Retina (tissue), 1 donor: ENCODE measurements at regions not wholly inside any gene's neighbourhood (a gene's known extent, or its start where the extent isn't known, plus 50 kb on each side); places are given as distances from the start of the nearest gene placed in this dataset.

Experiments
- DNase-seq: peaks from one replicate; pipeline ENCODE4 v3.0.0-alpha.2; 2016

- no peak for DNase-seq
Measured at GRCh38 chr13:111541752-111542529, 221.5 kb downstream of the TEX29 start.

DNA sequence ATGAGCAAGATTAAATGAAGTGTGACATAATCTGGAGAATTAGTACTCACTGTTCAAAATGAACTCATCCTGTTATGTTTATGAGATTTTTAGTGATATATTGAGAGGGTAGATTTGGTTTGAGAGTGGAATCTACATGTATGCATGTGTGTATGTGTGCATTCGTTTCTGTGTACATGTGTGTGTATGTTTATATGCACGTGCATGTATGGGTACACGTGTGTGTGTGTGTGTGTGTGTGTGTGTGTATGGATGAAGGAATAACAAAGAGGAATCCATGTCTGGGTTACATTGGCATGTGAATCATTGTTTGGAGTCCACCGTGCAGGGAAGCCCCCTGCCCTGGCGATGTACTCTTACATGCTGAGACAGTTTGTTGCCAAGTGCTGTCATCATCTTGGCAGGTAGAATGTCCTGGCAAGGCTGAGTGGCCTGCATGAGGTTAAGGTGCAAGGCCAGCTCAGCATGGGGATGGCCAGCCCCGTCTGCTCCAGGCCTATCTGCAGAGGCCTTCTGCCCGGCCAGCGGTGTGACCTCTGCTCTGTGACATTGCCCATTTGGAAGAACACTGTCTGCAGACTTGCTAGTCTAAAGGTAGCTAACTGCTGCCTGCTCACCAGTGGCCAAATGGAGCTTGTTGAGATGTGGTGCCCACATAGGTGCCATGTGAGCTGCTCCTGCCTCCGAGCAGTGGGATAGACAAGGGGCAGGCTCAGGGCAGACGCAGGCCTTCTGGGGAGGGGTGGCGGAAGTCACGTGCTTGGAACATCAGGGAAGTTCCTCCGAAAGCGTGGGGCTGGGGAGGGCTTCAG lies 222.3 kb downstream of the TEX29 start:
- DNase-seq: no peak

GRCh38 chr13:111546921-111547675 lies 226.7 kb downstream of the TEX29 start:
- no peak for DNase-seq

- DNase-seq: no peak
Measured at GRCh38 chr13:111547726-111548273, 227.4 kb downstream of the TEX29 start.

- no peak for DNase-seq
Measured at GRCh38 chr13:111548301-111548700, 227.9 kb downstream of the TEX29 start.

- DNase-seq: no peak
Measured at GRCh38 chr13:111548805-111549204, 228.4 kb downstream of the TEX29 start.

GRCh38 chr13:111549464-111549863 lies 229.0 kb downstream of the TEX29 start:
- no peak for DNase-seq

GRCh38 chr13:111550062-111550461 lies 229.6 kb downstream of the TEX29 start:
- no peak for DNase-seq

DNA sequence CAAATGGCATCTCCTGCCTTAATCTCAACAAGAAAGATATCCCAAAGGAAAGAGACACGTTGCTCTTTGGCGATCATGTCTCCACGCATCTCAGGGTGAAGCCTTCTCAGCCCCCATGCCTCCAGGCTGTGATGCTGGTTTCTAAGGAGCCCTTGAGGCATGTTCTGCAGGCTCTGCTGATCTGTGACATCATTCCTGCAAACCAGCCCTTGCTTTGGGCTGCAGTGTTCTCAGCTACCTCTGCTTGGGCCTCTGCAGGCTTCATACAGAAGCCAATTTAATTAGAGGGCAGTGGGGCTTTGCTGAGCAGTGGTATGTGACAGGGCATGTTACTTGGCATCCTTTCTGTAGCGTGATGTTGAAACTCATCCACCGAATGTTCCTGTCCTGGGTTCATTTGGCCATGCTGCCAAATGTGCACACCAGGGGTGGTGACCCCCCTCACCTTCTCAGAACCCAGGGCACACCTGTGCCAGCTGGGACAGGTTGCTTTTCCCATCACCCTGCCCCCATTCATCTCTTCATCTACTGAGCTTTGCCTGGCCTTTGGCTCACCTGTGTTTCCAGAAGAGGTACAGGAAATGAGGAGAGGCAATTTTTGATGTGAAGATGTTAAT lies 230.9 kb downstream of the TEX29 start:
- no peak for DNase-seq

DNA sequence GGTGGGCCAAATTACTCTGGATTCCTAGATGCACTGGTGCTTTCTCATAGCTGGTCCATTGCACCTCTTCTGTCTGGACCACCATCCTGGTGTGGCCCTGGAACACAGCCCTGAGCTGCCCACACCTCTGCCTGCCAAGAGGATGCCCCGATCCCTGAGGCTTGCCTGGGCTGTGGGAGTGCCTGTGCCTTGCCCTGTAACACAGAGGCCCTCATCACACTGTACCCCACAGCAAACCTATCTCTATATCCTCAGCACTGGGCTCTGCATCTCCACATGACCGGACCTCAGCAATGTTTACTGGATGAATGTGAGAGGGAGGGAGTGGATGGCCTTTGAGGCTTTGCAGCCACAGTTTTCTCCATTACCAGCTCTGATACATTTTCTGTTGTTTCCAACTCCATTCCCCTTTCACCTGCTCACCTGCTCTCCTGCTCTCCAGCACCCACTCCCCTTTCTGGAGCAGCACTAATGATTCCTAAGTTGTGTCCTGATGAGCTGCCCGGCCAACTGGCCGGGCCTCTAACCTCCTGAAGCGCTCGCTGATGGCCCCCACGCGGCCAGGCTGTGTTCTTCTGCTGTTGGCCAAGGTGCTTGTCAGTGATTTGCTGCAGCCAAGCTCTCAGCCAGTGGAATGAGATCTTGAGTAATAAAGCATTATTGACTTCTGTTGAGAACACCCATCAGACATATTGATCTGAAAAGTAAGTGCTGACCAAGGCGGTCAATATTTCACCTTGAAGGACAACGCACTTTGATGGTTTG lies 232.6 kb downstream of the TEX29 start:
- no peak for DNase-seq

- DNase-seq: no peak
Measured at GRCh38 chr13:111554539-111555267, 234.3 kb downstream of the TEX29 start.

GRCh38 chr13:111555268-111555808 lies 234.9 kb downstream of the TEX29 start:
- no peak for DNase-seq

- DNase-seq: no peak
Measured at GRCh38 chr13:111555903-111556302, 235.5 kb downstream of the TEX29 start.

- no peak for DNase-seq
Measured at GRCh38 chr13:111556496-111556895, 236.1 kb downstream of the TEX29 start.

- no peak for DNase-seq
Measured at GRCh38 chr13:111557921-111558699, 237.7 kb downstream of the TEX29 start.

- DNase-seq: no peak
Measured at GRCh38 chr13:111558700-111559088, 238.3 kb downstream of the TEX29 start.

DNA sequence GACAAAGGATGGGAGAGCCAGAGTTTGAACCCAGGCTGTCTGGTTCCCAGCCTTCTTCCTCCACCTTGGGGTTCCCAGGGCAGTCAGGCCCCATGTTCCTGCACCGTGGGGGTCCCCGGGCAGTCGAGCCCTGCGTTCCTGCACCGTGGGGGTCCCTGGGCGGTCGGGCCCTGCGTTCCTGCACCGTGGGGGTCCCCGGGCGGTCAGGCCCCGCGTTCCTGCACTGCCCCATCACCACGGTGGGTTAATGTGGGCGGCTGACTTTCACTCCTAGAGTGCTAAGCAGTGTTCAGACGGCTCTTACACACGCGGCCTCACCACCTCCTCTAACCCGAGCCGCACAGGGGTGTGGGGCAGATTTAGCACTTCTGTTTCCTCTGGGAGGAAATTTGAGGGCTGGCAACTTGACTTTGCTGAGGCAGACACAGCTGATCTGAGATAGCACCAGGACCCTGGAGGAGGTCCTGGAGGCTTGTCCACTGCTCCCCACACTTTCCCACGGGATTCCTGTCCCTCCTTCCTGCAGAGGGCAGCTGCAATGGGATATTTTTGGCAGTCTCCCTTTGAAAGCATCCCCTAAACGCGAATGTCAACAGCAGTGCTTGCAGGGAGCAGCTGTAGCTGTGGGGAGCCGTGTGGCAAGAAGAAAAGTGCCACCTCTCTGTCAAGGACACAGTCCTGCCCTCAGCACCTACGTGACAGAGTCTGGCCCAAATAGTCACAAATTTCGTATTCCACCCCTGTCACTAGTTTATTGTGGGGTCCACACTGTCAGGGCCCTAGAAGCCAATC lies 239.4 kb downstream of the TEX29 start:
- DNase-seq: no peak

DNA sequence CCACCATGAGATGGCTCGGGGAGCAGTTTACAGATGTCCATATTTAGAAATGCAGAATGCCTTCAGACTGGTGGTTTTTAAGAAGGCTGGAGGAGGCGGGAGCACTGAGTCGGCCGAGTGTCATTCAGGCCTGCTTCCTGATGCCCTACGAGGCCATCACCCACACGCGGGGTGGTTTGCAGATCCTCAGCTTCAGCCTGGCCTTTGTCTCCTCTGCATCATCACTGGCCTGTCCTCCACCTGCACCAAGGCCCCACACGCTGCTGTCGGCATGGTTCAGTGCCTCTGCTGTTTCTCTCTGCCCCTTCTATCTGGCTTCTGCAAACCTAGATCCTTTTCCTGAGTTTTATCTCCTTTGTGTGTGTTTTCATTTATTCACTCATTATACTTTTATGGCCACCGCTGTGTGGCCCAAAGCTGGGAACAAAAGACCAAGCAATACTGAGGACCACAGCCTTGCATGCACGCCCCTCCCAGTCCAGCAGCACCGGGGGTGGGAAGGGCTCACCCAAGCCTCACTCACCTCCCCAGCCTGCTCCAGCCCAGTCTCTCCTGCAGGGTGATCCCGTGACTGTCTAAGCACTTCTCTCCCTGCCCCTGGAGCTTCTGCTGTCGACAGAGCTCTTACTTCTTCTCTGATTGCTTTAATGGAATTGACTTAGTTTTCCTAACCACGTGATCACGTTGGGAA lies 240.8 kb downstream of the TEX29 start:
- DNase-seq: no peak

DNA sequence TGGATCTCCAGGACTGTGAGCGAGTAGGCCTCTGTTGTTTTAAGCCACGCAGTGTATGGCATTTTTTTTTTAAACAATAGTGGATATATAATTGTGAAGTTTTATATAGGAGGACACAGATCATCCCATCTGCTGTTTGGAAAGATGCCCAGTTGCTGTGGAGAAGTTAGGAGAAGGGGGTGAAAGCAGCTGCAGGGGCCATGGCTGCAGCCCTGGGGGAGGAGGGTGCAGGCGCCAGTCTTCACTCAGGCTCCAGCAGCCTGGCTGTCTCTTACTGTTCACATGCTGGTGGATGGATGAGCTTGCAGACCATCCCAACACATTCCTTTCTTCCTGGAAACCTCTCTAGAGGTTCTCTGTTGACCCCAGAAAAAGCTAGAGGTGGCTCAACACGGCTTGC lies 242.3 kb downstream of the TEX29 start:
- DNase-seq: no peak
